Effector memory CD4-positive, alpha-beta T cell (primary cell): ENCODE measurements at regions not wholly inside any gene's neighbourhood (a gene's known extent, or its start where the extent isn't known, plus 50 kb on each side); places are given as distances from the start of the nearest gene placed in this dataset.

Experiments used
- DNase-seq, 3 donors: peaks; one replicate each; pipeline ENCODE4 v3.0.0-alpha.2; 2020
- H3K27ac ChIP-seq: 2 replicates; pipeline ENCODE4 v1.7.0; 2013; ENCODE audit warnings: mild to moderate bottlenecking, low read length, moderate library complexity; ENCODE audit not compliant: insufficient read depth, poor library complexity, severe bottlenecking
- H3K27me3 ChIP-seq: replicated peaks from 2 replicates; pipeline ENCODE4 v1.7.0; 2013; ENCODE audit warnings: mild to moderate bottlenecking, low read length; ENCODE audit not compliant: insufficient read depth, control insufficient read depth, poor library complexity, severe bottlenecking
- H3K36me3 ChIP-seq: 2 replicates; pipeline ENCODE4 v1.7.0; 2013; ENCODE audit warnings: mild to moderate bottlenecking, low read length, moderate library complexity; ENCODE audit not compliant: control insufficient read depth, insufficient read depth
- H3K4me1 ChIP-seq: 2 replicates; pipeline ENCODE4 v1.7.0; 2013; ENCODE audit warnings: low read length, mild to moderate bottlenecking; ENCODE audit not compliant: control insufficient read depth, insufficient read depth, poor library complexity, severe bottlenecking
- H3K4me3 ChIP-seq: 2 replicates; pipeline ENCODE4 v1.7.0; 2013; ENCODE audit warnings: low read length, low read depth, mild to moderate bottlenecking; ENCODE audit not compliant: insufficient read depth, poor library complexity, severe bottlenecking
- H3K9me3 ChIP-seq: 2 replicates; pipeline ENCODE4 v1.7.0; 2013; ENCODE audit warnings: mild to moderate bottlenecking, low read length, moderate library complexity; ENCODE audit not compliant: control insufficient read depth

DNA sequence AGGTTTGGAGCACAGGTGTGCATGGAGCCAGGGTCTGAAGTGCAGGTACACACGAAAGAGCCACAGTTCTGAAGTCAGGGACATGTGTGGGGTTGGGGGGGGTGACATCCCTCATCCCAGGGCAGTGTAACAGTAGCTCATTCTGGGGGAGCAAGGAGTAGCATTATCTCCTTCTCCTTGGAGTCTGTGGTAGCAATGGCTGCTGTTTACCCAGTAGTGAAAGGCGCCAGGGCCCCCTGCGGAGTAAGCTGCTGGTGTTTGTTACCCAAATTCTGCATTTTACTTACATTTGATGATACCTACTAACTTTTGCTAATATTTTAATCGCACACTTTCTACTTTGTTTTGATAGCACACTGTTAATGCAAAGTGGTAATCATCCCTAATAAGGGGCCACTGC lies 665.5 kb downstream of the GATA3 start:
- Histone ChIP-seq H3K27me3 (no peaks in the 10 kb centered on the region), H3K27ac (no peak overlapping the region), H3K4me1 (no peaks in the 10 kb centered on the region), H3K4me3 (no peak overlapping the region), H3K9me3 (no peaks in the 10 kb centered on the region), H3K36me3 (no peaks in the 10 kb centered on the region)
- no peak for DNase-seq

DNA sequence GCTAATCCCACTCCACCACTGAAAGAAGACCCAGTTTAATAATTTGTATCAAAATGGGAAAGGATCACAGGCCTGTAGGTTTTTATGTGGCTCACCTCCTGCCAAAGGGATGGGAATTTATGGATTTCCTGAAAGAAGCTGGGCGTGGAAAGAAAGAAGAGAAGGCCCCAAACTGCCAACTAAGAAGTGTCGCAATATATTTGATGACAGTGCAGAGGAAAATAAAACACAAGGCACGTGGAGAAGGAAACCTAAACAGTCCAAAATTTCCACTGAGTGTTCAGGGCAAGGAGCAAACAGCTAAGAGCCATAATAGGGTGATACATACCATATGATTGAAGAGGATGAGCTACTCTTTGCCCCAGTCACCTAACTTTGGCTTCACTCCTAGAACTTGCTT lies 667.2 kb downstream of the GATA3 start:
- no peak for DNase-seq
- Histone ChIP-seq H3K36me3 (no peaks in the 10 kb centered on the region), H3K9me3 (no peaks in the 10 kb centered on the region), H3K27ac (no peak overlapping the region), H3K4me3 (no peak overlapping the region), H3K4me1 (no peaks in the 10 kb centered on the region), H3K27me3 (no peaks in the 10 kb centered on the region)

DNA sequence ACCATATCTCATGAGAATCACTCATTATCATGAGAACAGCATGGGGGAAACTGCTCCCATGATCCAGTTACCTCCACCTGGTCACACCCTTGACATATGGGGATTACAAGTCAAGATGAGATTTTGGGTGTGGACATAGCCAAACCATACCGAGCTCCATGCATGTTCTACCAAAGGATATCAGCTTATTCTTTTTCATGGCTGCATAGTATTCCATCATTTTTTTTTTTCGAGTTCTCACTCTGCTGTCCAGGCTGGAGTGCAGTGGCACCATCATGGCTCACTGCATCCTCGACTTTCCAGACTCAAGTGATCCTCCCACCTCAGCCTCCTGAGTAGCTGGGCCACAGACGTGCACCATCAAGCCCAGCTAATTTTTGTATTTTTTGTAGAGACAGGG lies 668.3 kb downstream of the GATA3 start:
- Histone ChIP-seq H3K36me3 (no peaks in the 10 kb centered on the region), H3K27ac (no peak overlapping the region), H3K9me3 (no peaks in the 10 kb centered on the region), H3K4me1 (no peaks in the 10 kb centered on the region), H3K4me3 (no peak overlapping the region), H3K27me3 (no peaks in the 10 kb centered on the region)
- no peak for DNase-seq

DNA sequence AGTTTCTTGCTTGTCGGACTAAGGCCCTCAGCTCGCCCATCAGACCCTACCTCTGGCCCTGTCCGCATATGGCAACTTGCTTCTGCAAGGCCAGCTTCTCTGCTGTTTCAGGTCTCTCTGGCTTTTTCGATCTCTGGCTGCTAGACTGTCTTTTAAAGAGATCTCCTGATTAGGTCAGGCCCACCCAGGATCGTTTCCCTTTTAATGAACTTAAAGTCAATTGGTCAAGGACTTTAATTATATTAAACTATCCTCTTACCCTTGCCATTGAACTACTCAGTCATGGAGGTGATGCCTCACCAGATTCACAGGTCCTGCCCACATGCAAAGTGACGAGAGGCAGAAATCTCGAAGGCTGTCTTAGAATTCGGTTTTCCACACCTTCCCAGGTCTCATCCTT lies 670.9 kb downstream of the GATA3 start:
- H3K4me1 ChIP-seq, result no peaks in the 10 kb centered on the region
- H3K27ac ChIP-seq, result no peak overlapping the region
- H3K27me3 ChIP-seq, result no peaks in the 10 kb centered on the region

GRCh38 chr10:8726084-8726778 lies 671.7 kb downstream of the GATA3 start:
- Histone ChIP-seq H3K4me3 (no peak overlapping the region), H3K27me3 (no peaks in the 10 kb centered on the region)

More for the DNA sequence above, 670.9 kb downstream of the GATA3 start:
- no peak for DNase-seq
- Histone ChIP-seq H3K9me3 (no peaks in the 10 kb centered on the region), H3K36me3 (no peaks in the 10 kb centered on the region), H3K4me3 (no peak overlapping the region)

DNA sequence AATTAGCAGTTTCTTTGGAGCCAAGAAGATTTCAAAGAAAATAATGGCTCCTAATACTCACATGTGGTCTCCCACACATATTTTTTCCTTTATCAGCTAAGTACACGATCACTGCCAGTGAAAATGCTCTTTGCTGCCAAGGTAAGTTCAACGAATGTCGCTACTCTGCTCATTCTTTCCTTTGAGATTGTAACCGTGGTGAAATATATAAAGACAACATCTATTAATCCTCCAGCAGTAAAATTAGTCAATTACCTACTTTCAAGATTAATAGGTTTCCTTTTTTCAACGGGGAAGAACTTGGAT lies 672.2 kb downstream of the GATA3 start:
- no peaks in the 10 kb centered on the region for H3K27me3 ChIP-seq
- no peak for DNase-seq
- no peak overlapping the region for H3K4me3 ChIP-seq
- no peaks in the 10 kb centered on the region for H3K4me1 ChIP-seq
- H3K27ac ChIP-seq, result no peak overlapping the region
- H3K36me3 ChIP-seq, result no peaks in the 10 kb centered on the region
- H3K9me3 ChIP-seq, result no peaks in the 10 kb centered on the region

More at GRCh38 chr10:8726084-8726778, 671.7 kb downstream of the GATA3 start:
- Histone ChIP-seq H3K9me3 (no peaks in the 10 kb centered on the region), H3K36me3 (no peaks in the 10 kb centered on the region), H3K27ac (no peak overlapping the region), H3K4me1 (no peaks in the 10 kb centered on the region)
- no peak for DNase-seq

GRCh38 chr10:8731121-8732095 lies 676.9 kb downstream of the GATA3 start:
- Histone ChIP-seq H3K9me3 (no peaks in the 10 kb centered on the region), H3K36me3 (no peaks in the 10 kb centered on the region), H3K27ac (no peak overlapping the region), H3K27me3 (no peaks in the 10 kb centered on the region), H3K4me1 (no peaks in the 10 kb centered on the region), H3K4me3 (no peak overlapping the region)
- DNase-seq, result no peak

- Histone ChIP-seq H3K9me3 (no peaks in the 10 kb centered on the region), H3K4me3 (no peak overlapping the region), H3K4me1 (no peaks in the 10 kb centered on the region), H3K27me3 (no peaks in the 10 kb centered on the region), H3K27ac (no peak overlapping the region), H3K36me3 (no peaks in the 10 kb centered on the region)
- DNase-seq, result no peak
Measured at GRCh38 chr10:8738987-8739386, 684.5 kb downstream of the GATA3 start.

GRCh38 chr10:8752146-8752843 lies 697.8 kb downstream of the GATA3 start:
- Histone ChIP-seq H3K4me1 (no peaks in the 10 kb centered on the region), H3K27ac (no peak overlapping the region), H3K27me3 (no peaks in the 10 kb centered on the region), H3K4me3 (no peak overlapping the region), H3K36me3 (no peaks in the 10 kb centered on the region), H3K9me3 (no peaks in the 10 kb centered on the region)
- DNase-seq, result no peak

DNA sequence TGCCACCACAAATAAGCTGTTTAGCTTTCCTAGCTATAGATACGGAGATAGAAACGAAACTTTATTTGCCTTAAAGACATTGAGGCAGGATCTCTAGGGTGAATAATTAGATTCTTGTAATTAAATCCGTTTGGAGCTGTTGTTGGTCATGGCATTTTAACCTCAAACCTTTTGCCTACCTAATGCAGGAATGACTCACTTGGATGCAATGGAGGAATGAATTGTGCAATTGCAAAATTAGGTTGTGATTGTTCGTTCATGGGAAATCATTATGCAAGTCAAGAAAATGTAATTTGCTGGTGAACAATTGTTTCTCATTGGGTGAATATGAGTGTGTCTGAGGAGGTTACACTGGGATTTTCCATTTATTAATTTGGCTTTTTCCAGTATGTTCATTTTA lies 703.5 kb downstream of the GATA3 start:
- Histone ChIP-seq H3K9me3 (no peaks in the 10 kb centered on the region), H3K4me1 (no peaks in the 10 kb centered on the region), H3K27me3 (no peaks in the 10 kb centered on the region), H3K4me3 (no peak overlapping the region), H3K27ac (no peak overlapping the region), H3K36me3 (no peaks in the 10 kb centered on the region)
- no peak for DNase-seq
